HEK293T (cell line): ENCODE measurements at regions not wholly inside any gene's neighbourhood (a gene's known extent, or its start where the extent isn't known, plus 50 kb on each side); places are given as distances from the start of the nearest gene placed in this dataset.

Experiments used
- CTCF ChIA-PET: fragments of 350-600 bp; formaldehyde crosslinking; extraction: SDS; loops from one replicate; lab custom pipeline; 2021; ENCODE audit warnings: antibody characterized with exemption, inconsistent platforms; lab: Yijun Ruan, JAX
- POLR2A ChIA-PET: fragments of 350-600 bp; formaldehyde crosslinking; extraction: SDS; loops from one replicate; lab custom pipeline; 2020; ENCODE audit warnings: antibody characterized with exemption, inconsistent platforms; lab: Yijun Ruan, JAX
- DNase-seq: peaks from one replicate; pipeline ENCODE4 v3.0.0; 2012; ENCODE audit warnings: mixed read lengths; ENCODE audit errors: extremely low spot score
- ARNT ChIP-seq: fragments of 450-650 bp; IDR thresholded peaks from 2 replicates; pipeline ENCODE4 v1.6.1; 2017; ENCODE audit warnings: mild to moderate bottlenecking
- BHLHE40 ChIP-seq: fragments of 450-650 bp; IDR thresholded peaks from 2 replicates; pipeline ENCODE4 v1.6.1; 2016; ENCODE audit warnings: mild to moderate bottlenecking, moderate library complexity, borderline replicate concordance
- CTBP1 ChIP-seq: fragments of 450-650 bp; IDR thresholded peaks from 2 replicates; pipeline ENCODE4 v1.6.1; 2016; ENCODE audit warnings: borderline replicate concordance
- ELF4 ChIP-seq: fragments of 450-650 bp; IDR thresholded peaks from 2 replicates; pipeline ENCODE4 v1.6.1; 2017; ENCODE audit warnings: antibody characterized with exemption
- FOXA1 ChIP-seq: fragments of 450-650 bp; IDR thresholded peaks from 2 replicates; pipeline ENCODE4 v1.6.1; 2016; ENCODE audit warnings: mild to moderate bottlenecking
- FOXK2 ChIP-seq: fragments of 450-650 bp; IDR thresholded peaks from 2 replicates; pipeline ENCODE4 v1.6.1; 2016; ENCODE audit warnings: mild to moderate bottlenecking
- FOXM1 ChIP-seq: fragments of 450-650 bp; IDR thresholded peaks from 2 replicates; pipeline ENCODE4 v1.6.1; 2017; ENCODE audit warnings: mild to moderate bottlenecking, borderline replicate concordance
- HDGF ChIP-seq: fragments of 450-650 bp; IDR thresholded peaks from 2 replicates; pipeline ENCODE4 v1.6.1; 2017; ENCODE audit warnings: antibody characterized with exemption, borderline replicate concordance
- L3MBTL2 ChIP-seq: fragments of 450-650 bp; conservative IDR thresholded peaks from 2 replicates; pipeline ENCODE4 v1.6.1; 2016; ENCODE audit warnings: mild to moderate bottlenecking
- LEF1 ChIP-seq: fragments of 450-650 bp; IDR thresholded peaks from 2 replicates; pipeline ENCODE4 v1.6.1; 2017; ENCODE audit warnings: mild to moderate bottlenecking, borderline replicate concordance
- NFRKB ChIP-seq: fragments of 450-650 bp; IDR thresholded peaks from 2 replicates; pipeline ENCODE4 v1.6.1; 2016; ENCODE audit warnings: mild to moderate bottlenecking, moderate library complexity
- SP1 ChIP-seq: fragments of 450-650 bp; IDR thresholded peaks from 2 replicates; pipeline ENCODE4 v1.6.1; 2017
- SUZ12 ChIP-seq: fragments of 450-650 bp; IDR thresholded peaks from 2 replicates; pipeline ENCODE4 v1.6.1; 2016; ENCODE audit warnings: mild to moderate bottlenecking
- TARDBP ChIP-seq: fragments of 450-650 bp; IDR thresholded peaks from 2 replicates; pipeline ENCODE4 v1.6.1; 2016
- ZNF384 ChIP-seq: fragments of 450-650 bp; IDR thresholded peaks from 2 replicates; pipeline ENCODE4 v1.6.1; 2016
- TF ChIP-seq, protein P1 (sequence below): fragments of 450-650 bp; IDR thresholded peaks from 2 replicates; pipeline ENCODE4 v1.6.1; 2016

DNA sequence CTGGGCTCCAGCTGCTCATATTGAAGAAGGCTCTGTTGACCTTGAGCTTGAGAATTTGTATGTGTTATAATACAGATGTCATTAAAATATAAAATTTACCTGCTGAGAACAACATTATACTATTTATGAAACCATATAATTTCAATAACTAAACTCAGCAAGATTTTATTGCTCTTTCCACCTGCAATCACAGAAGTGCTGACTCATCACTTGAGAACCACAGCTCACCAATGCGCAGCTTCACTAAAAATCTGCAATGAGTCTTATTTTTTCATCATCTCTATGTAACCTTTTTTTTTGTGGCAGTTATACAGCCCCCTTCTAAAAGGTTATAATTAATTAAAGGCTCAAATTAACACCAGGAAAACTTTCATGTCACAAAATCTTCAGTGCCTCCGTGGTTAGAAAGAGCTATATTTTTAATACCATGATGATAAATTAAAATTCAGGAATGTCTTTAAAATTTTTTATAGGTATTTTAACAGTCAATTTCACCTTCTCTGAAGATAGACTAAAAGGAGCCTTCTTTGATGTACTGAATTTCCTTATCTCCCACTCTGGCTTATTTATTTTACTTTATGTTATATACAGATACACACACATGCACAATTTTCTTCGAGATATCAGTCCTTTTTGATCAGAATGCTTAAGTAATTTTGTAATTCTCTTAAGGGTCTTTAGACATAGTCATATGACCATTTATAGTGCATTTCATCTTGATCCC, 102.7 kb downstream of the EVX1 start:
- POLR2A ChIA-PET: no interaction called here
- CTCF ChIA-PET: interaction anchor here (0.5 to 1.0 kb wide), 2 partner anchors 16 to 1456 kb away, joined by 3 read pairs; no protein-coding TSS in a partner anchor
- no peak for TF ChIP-seq NFRKB
- TF ChIP-seq, protein P1, sequence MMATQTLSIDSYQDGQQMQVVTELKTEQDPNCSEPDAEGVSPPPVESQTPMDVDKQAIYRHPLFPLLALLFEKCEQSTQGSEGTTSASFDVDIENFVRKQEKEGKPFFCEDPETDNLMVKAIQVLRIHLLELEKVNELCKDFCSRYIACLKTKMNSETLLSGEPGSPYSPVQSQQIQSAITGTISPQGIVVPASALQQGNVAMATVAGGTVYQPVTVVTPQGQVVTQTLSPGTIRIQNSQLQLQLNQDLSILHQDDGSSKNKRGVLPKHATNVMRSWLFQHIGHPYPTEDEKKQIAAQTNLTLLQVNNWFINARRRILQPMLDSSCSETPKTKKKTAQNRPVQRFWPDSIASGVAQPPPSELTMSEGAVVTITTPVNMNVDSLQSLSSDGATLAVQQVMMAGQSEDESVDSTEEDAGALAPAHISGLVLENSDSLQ: no peak
- no peak for TF ChIP-seq SP1
- TF ChIP-seq ELF4: no peak
- no peak for TF ChIP-seq LEF1
- no peak for TF ChIP-seq TARDBP
- no peak for TF ChIP-seq BHLHE40
- TF ChIP-seq FOXM1: no peak
- no peak for TF ChIP-seq FOXA1
- no peak for DNase-seq

DNA sequence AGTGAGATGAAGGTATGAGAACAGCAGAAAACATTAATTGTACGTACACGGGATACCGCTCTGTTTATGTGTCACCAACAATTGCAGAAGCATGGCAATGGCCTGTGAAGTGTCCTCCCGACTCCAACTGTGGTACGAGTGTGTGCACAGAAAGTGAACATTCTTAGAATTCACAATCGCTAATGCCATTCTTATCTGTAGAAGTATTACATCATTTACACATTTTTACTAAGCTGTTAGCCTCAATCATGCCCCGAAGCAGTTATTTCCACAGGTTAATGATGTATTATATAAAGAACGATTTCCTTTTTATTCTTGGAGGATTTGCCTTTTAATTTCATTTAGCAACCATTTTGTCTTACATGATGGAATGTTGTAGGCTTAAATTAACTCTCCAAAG, 103.4 kb downstream of the EVX1 start:
- CTCF ChIA-PET: no interaction called here
- POLR2A ChIA-PET: no interaction called here
- DNase-seq: no peak

DNA sequence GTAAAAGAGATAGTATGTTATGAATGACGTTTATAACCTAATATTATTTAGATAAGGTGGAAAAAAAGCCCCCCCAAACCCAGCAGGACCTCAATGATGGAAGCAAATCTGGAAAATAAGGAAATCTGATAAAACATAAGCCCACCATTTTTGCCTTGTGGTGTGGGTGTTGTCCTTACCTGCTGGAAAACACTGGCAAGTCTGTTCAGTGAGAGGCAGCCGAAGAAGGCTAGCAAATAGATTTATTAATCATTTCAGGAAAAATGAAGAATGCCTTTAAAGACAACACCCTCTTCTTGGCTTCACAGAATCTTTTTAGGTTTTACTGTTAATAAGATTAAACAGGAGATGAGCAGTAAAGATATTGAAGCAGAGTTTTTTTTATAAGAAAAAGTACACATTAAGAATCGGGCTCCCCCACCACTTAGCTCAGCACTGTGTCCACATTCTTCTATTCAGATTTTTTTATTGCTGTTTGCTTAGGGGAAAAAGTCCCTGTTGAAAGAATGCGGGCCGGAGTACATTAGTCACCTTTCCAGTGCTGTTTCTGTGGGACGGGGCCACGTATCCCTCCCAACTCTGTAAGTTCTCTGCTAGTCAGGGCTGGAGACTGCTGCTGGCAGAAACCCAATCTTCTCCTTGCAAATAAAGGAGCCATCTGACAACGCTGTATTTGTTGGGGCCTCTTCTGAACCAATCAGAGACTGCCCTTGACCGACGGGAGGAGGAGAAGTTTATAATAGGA, 104.1 kb downstream of the EVX1 start:
- DNase-seq: peak; percentile 75
- TF ChIP-seq CTBP1 (peak; percentile 27; the same call in 1 of the 2 replicates), NFRKB (no peak)

More for the DNA sequence above, 103.4 kb downstream of the EVX1 start:
- TF ChIP-seq ARNT (no peak), FOXA1 (no peak), HDGF (no peak), L3MBTL2 (no peak), TARDBP (no peak), SP1 (no peak), CTBP1 (no peak), NFRKB (no peak), LEF1 (no peak), ZNF384 (no peak), SUZ12 (no peak), BHLHE40 (no peak), FOXK2 (no peak), FOXM1 (no peak), ELF4 (no peak)
- TF ChIP-seq, protein P1: no peak

DNA sequence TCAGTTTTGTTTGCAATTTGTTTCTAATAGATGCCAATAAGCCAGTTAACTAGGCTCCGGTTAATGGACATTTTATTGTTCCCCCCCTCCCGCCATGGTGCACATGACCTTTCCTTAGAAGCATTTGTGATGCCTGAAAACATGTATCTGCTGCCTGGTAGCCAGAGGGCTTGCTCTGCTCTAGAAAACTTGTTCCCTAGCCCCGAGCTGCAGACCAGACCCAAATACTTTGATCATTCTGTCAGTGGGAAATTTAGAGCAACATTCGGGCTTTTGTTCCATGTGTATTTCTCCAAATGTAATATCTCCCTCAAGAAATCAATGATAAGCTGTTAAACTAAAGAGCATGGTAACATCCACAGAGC, 104.7 kb downstream of the EVX1 start:
- TF ChIP-seq, protein P1: peak; percentile 45; the same call in 1 of the 2 replicates
- TF ChIP-seq ARNT: no peak
- DNase-seq: no peak
- ChIA-PET POLR2A (interaction anchor here (0.6 kb wide), 1 partner anchor 56 kb away, joined by 3 read pairs; no protein-coding TSS in a partner anchor), CTCF (no interaction called here)

More for the DNA sequence above, 104.1 kb downstream of the EVX1 start:
- CTCF ChIA-PET: no interaction called here
- POLR2A ChIA-PET: no interaction called here

DNA sequence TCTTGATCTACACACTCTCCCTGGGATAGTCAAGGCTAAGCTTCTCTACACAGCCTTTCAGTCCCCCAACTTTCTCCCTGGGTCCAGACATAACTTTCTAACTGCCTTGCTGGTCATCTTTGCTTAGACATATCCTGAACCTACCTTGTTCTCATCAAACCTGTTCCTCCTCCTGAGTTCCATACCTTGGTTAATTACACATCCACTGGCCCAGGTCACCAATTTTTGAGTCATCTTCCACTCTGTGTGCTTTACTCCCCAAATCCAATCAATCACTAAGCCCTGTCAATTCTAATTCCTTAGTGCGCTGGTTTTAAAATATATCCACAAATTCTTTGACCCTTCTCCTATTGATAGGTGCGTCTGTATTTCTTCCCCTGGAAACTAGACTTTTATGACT, 107.0 kb downstream of the EVX1 start:
- CTCF ChIA-PET: no interaction called here

More for the DNA sequence above, 107.0 kb downstream of the EVX1 start:
- DNase-seq: no peak
- no peak for TF ChIP-seq TARDBP
- TF ChIP-seq FOXK2: no peak
- no peak for TF ChIP-seq SP1
- no peak for TF ChIP-seq HDGF
- TF ChIP-seq SUZ12: no peak
- no peak for TF ChIP-seq ZNF384
- no peak for TF ChIP-seq CTBP1
- TF ChIP-seq ELF4: no peak
- TF ChIP-seq NFRKB: no peak
- no peak for TF ChIP-seq LEF1
- TF ChIP-seq L3MBTL2: no peak
- TF ChIP-seq, protein P1: no peak
- TF ChIP-seq ARNT: no peak
- no peak for TF ChIP-seq BHLHE40
- no peak for TF ChIP-seq FOXM1
- TF ChIP-seq FOXA1: no peak
- POLR2A ChIA-PET: no interaction called here
